Left lobe of liver (tissue), 2 donors: ENCODE measurements at regions not wholly inside any gene's neighbourhood (a gene's known extent, or its start where the extent isn't known, plus 50 kb on each side); places are given as distances from the start of the nearest gene placed in this dataset.
A peak's percentile ranks its signal among the peaks of the same experiment; 100 is the strongest.

Experiments
- ATAC-seq: fragments of 200-7000 bp; cut with Tn5 transposase; one replicate; pipeline ENCODE4 v1.9.1; 2020; ENCODE audit warnings: mild to moderate bottlenecking, moderate library complexity
- DNase-seq: peaks from one replicate; pipeline ENCODE4 v3.0.0-alpha.2; 2020; ENCODE audit warnings: low spot score
- donor health status: DM: no; HTN: no; CAD: no; lungs with moderate emphysema.
- donor health status: DM: no; HTN: yes; CAD: no.

- DNase-seq, result no peak
- ATAC-seq, result no peak
Measured at GRCh38 chr2:54388076-54388475, 68.1 kb upstream of the SPTBN1 start.

- no peak for DNase-seq
- no peak for ATAC-seq
Measured at GRCh38 chr2:54392555-54393324, 63.4 kb upstream of the SPTBN1 start.

GRCh38 chr2:54394392-54394791 lies 61.7 kb upstream of the SPTBN1 start:
- ATAC-seq (no peak), DNase-seq (no peak)

GRCh38 chr2:54396107-54396506 lies 60.0 kb upstream of the SPTBN1 start:
- DNase-seq, result no peak
- ATAC-seq, result no peak

GRCh38 chr2:54396798-54397197 lies 59.3 kb upstream of the SPTBN1 start:
- no peak for ATAC-seq
- no peak for DNase-seq

GRCh38 chr2:54397426-54397825 lies 58.7 kb upstream of the SPTBN1 start:
- ATAC-seq (no peak), DNase-seq (no peak)

- no peak for DNase-seq
- no peak for ATAC-seq
Measured at GRCh38 chr2:54401554-54401953, 54.6 kb upstream of the SPTBN1 start.

- ATAC-seq (peak; percentile 55), DNase-seq (no peak)
Measured at GRCh38 chr2:54402350-54402749, 53.8 kb upstream of the SPTBN1 start.

- DNase-seq (no peak), ATAC-seq (no peak)
Measured at GRCh38 chr2:54403512-54404238, 52.5 kb upstream of the SPTBN1 start.

GRCh38 chr2:54404270-54404669 lies 51.9 kb upstream of the SPTBN1 start:
- ATAC-seq (no peak), DNase-seq (no peak)

GRCh38 chr2:54406031-54406430 lies 50.1 kb upstream of the SPTBN1 start:
- ATAC-seq, result no peak
- DNase-seq, result no peak
